ENCODE measurements at regions not wholly inside any gene's neighbourhood (a gene's known extent, or its start where the extent isn't known, plus 50 kb on each side); places are given as distances from the start of the nearest gene placed in this dataset.

DNA sequence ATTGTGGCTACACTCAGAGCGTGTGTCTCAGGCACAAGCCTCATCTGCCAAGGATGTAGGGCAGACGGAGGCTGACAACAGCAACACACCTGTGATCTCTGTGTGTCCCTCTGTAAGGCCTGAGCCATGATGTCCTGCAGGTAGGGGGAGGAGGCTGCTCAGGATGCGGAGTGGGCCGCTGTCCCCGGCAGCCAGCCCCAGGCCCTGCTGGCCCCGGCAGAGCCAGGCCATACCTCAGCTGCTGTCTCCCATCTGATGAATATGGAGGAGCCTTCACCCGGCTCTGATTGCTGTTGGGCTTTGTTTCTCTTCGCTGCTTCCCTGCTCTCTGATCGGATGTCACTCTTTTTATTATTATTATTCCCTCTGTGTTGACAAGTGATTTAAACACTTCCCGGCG is 83.6 kb upstream of the NCAM1 start:
- TF ChIP-seq CTCF (IDR thresholded peaks at IDR 0.05) (no peak), POLR2A (IDR thresholded peaks at IDR 0.05) (no peak)

Measured in testis (tissue), 2 donors.